MM.1S (cell line): ENCODE measurements at regions not wholly inside any gene's neighbourhood (a gene's known extent, or its start where the extent isn't known, plus 50 kb on each side); places are given as distances from the start of the nearest gene placed in this dataset.

Experiments used
- CTCF ChIP-seq: fragments of 300-600 bp; sonication (generic); IDR thresholded peaks from 2 replicates; pipeline ENCODE4 v1.5.1; 2016; ENCODE audit warnings: antibody characterized with exemption, low read length, mixed read lengths
- EZH2 ChIP-seq: fragments of 300-600 bp; sonication (generic); optimal IDR thresholded peaks from 2 replicates; pipeline ENCODE3; 2017; ENCODE audit warnings: low read depth, mild to moderate bottlenecking, antibody characterized with exemption, low read length, mixed read lengths
- EZH2phosphoT487 ChIP-seq: fragments of 300-600 bp; sonication (generic); IDR thresholded peaks from 2 replicates; pipeline ENCODE4 v1.6.1; 2018; ENCODE audit warnings: antibody characterized with exemption, low read length

GRCh38 chr3:31253782-31254181, 278.9 kb upstream of the STT3B start:
- TF ChIP-seq EZH2 (no peak), CTCF (no peak), EZH2phosphoT487 (no peak)
